ENCODE measurements at regions not wholly inside any gene's neighbourhood (a gene's known extent, or its start where the extent isn't known, plus 50 kb on each side); places are given as distances from the start of the nearest gene placed in this dataset.

- no peak for TF ChIP-seq MAFK (IDR thresholded peaks at IDR 0.05; ENCODE audit: low read depth, low read length)
These were observed 95.7 kb downstream of the SLC10A2 start (continued) for GRCh38 chr13:102970542-102970941.

Data from H1 (cell line).